Left lung (tissue), 4 donors: ENCODE measurements at regions not wholly inside any gene's neighbourhood (a gene's known extent, or its start where the extent isn't known, plus 50 kb on each side); places are given as distances from the start of the nearest gene placed in this dataset.
"Not testable (repeated sequence)": the region's sequence is repeated elsewhere in the genome, so short reads cannot be mapped to it uniquely, and the experiment has no call there.

Experiments
- ATAC-seq: fragments of 200-7000 bp; cut with Tn5 transposase; one replicate; pipeline ENCODE4 v1.9.1; 2020; ENCODE audit warnings: moderate library complexity
- DNase-seq, 4 donors: peaks; one replicate each; pipeline ENCODE4 v3.0.0-alpha.2; 2013 to 2020
- H3K27ac ChIP-seq, 2 donors: fragments of 200-600 bp; sonication (generic) in 1 of 2; one replicate each; pipeline versions ENCODE4 v1.5.0 to v1.8.0; 2020 to 2021
- H3K27me3 ChIP-seq, 2 donors: fragments of 200-600 bp; sonication (generic) in 1 of 2; one replicate each; pipeline versions ENCODE4 v1.5.0 to v1.8.0; 2020 to 2021
- H3K36me3 ChIP-seq, 2 donors: fragments of 200-600 bp; sonication (generic) in 1 of 2; one replicate each; pipeline versions ENCODE4 v1.5.0 to v1.8.0; 2020 to 2021
- H3K4me1 ChIP-seq, 2 donors: fragments of 200-600 bp; one replicate each; pipeline ENCODE4 v1.8.0; 2021
- H3K4me3 ChIP-seq, 2 donors: fragments of 200-600 bp; sonication (generic) in 1 of 2; one replicate each; pipeline versions ENCODE4 v1.5.0 to v1.8.0; 2020 to 2021; ENCODE audit warnings: mild to moderate bottlenecking in 1 of 2
- H3K9me3 ChIP-seq, 2 donors: fragments of 200-600 bp; sonication (generic) in 1 of 2; one replicate each; pipeline versions ENCODE4 v1.5.0 to v1.8.0; 2020 to 2021
- CTCF ChIP-seq, 2 donors: fragments of 200-600 bp; sonication (generic) in 1 of 2; IDR thresholded peaks; one replicate each; pipeline versions ENCODE4 v1.5.0 to v1.8.0; 2021; ENCODE audit warnings: antibody characterized with exemption in 2 of 2
- intact Hi-C, 2 donors: fragments of 100-400 bp; cut with DNase I; formaldehyde crosslinking; loops; one replicate each; pipeline versions ENCODE4 v1.11.2 to v1.14.2; 2022
- donor health status: DM: no; HTN: yes; CAD: no.
- donor health status: DM: no; HTN: no; CAD: no.

GRCh38 chr10:120209124-120209762 lies 247.8 kb upstream of the PLPP4 start:
- Histone ChIP-seq H3K27me3 (no peaks in the 10 kb centered on the region), H3K9me3 (no peaks in the 10 kb centered on the region), H3K36me3 (no peaks in the 10 kb centered on the region), H3K4me1 (no peaks in the 10 kb centered on the region), H3K27ac (no peak overlapping the region), H3K4me3 (no peak overlapping the region)
- DNase-seq (no peak), ATAC-seq (no peak)
- no peak for TF ChIP-seq CTCF (IDR thresholded peaks at IDR 0.05)
- intact Hi-C loops, result no loop called here

DNA sequence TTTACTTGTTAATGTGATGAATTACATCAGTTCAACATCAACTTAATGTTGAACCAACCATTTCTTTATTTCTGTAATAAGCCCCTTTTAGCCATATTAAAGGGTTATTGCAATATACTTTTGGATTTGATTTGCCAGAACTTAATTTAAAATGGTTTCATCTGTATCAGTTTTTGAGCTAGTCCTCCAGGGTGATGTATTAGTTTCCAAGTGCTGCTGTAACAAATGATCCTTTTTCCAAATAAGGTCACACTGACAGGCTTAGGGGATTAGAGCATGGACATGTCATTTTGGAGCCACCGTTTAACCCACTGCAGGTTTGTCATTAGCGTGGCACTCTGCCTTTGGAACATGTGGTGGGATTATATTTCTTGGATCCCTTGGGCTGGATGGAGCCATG lies 244.8 kb upstream of the PLPP4 start:
- no peaks in the 10 kb centered on the region for H3K36me3 ChIP-seq
- H3K27me3 ChIP-seq, result no peaks in the 10 kb centered on the region
- no peak overlapping the region for H3K27ac ChIP-seq
- no peak for TF ChIP-seq CTCF (IDR thresholded peaks at IDR 0.05)
- no peak overlapping the region for H3K4me3 ChIP-seq
- no peaks in the 10 kb centered on the region for H3K4me1 ChIP-seq
- no peak for DNase-seq
- no peaks in the 10 kb centered on the region for H3K9me3 ChIP-seq
- intact Hi-C loops, result no loop called here
- ATAC-seq, result no peak

DNA sequence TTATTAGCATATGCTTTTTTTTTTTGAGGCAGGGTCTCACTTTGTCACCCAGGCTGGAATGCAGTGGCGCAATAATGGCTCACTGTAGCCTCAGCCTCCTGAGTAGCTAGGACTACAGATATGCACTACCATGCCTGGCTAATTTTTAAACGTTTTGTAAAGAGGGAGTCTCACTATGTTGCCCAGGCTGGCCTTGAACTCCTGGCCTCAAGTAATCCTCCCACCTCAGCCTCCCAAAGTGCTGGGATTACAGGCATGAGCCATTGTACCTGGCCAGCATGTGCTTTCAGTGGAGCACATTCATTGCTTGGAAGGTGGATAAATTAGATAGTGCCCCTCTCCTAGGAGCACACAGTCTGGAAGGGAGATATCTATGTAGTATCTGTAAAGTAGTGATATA lies 243.7 kb upstream of the PLPP4 start:
- intact Hi-C loops, H3K27ac ChIP-seq: not testable (repeated sequence)

GRCh38 chr10:120217736-120218135 lies 239.3 kb upstream of the PLPP4 start:
- intact Hi-C loops, result no loop called here
- H3K4me3 ChIP-seq, result no peak overlapping the region
- H3K9me3 ChIP-seq, result no peaks in the 10 kb centered on the region
- ATAC-seq (no peak), DNase-seq (no peak)
- H3K27ac ChIP-seq, result no peak overlapping the region
- H3K4me1 ChIP-seq, result no peaks in the 10 kb centered on the region
- TF ChIP-seq CTCF (IDR thresholded peaks at IDR 0.05), result no peak
- H3K36me3 ChIP-seq, result no peaks in the 10 kb centered on the region
- no peaks in the 10 kb centered on the region for H3K27me3 ChIP-seq

More for the DNA sequence above, 243.7 kb upstream of the PLPP4 start:
- not testable (repeated sequence) for H3K27me3 ChIP-seq, ATAC-seq, H3K4me1 ChIP-seq, H3K36me3 ChIP-seq, H3K4me3 ChIP-seq, DNase-seq, H3K9me3 ChIP-seq

DNA sequence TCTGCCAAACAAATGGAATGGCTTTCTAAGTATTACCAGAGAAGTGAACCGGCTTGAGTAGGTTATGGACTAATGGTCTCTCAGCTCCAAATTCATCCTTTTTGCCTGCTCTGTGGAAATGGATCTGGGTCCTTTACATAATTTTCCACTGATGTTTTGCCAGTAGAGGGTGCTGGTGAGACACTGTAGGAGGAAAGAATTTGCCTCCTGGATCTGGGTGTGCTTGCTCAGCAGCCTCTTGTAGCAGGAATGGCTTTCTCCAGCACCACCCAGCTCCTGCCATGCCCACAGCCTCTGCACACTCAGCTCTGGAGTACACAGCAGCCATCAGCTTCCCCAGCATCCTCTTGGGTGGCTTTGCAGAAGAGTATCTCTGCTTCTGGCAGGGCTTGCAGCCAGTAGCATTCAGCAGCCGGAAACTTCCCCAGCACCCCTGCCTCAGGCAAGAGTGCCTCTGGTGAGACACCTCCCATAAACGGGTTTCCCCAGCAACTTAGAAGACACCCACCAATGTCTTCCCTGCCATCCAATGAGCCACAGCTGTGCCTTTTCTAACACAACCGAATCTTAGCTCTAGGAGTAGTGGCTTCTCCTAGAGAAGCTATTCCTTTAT lies 235.0 kb upstream of the PLPP4 start:
- no peak for DNase-seq
- no peaks in the 10 kb centered on the region for H3K4me1 ChIP-seq
- no peaks in the 10 kb centered on the region for H3K27me3 ChIP-seq
- no peaks in the 10 kb centered on the region for H3K36me3 ChIP-seq
- intact Hi-C loops, result no loop called here
- H3K4me3 ChIP-seq, result no peak overlapping the region
- no peak overlapping the region for H3K27ac ChIP-seq
- peak; percentile 89 for ATAC-seq
- TF ChIP-seq CTCF (IDR thresholded peaks at IDR 0.05), result peak in 1 of 2 donors; percentile 44
- H3K9me3 ChIP-seq, result no peaks in the 10 kb centered on the region

- Histone ChIP-seq H3K4me3 (no peak overlapping the region), H3K27me3 (no peaks in the 10 kb centered on the region), H3K27ac (no peak overlapping the region), H3K9me3 (no peaks in the 10 kb centered on the region), H3K36me3 (no peaks in the 10 kb centered on the region), H3K4me1 (no peaks in the 10 kb centered on the region)
- intact Hi-C loops, result no loop called here
- ATAC-seq, result no peak
- no peak for TF ChIP-seq CTCF (IDR thresholded peaks at IDR 0.05)
- no peak for DNase-seq
These were observed 227.4 kb upstream of the PLPP4 start for GRCh38 chr10:120229641-120230040.

DNA sequence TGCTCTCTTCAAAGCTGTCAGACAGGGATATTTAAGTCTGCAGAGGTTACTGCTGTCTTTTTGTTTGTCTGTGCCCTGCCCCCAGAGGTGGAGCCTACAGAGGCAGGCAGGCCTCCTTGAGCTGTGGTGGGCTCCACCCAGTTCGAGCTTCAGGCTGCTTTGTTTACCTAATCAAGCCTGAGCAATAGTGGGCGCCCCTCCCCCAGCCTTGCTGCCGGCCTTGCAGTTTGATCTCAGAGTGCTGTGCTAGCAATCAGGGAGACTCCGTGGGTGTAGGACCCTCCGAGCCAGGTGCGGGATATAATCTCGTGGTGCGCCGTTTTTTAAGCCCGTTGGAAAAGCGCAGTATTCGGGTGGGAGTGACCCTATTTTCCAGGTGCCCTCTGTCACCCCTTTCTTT lies 217.3 kb upstream of the PLPP4 start:
- H3K9me3 ChIP-seq, ATAC-seq, H3K4me3 ChIP-seq, intact Hi-C loops, DNase-seq, H3K27me3 ChIP-seq, H3K36me3 ChIP-seq, H3K27ac ChIP-seq, H3K4me1 ChIP-seq: not testable (repeated sequence)
